Chondrocyte (in vitro differentiated cells): ENCODE measurements at regions not wholly inside any gene's neighbourhood (a gene's known extent, or its start where the extent isn't known, plus 50 kb on each side); places are given as distances from the start of the nearest gene placed in this dataset.

Experiments
- DNase-seq: peaks from one replicate; pipeline ENCODE4 v3.0.0; 2021; ENCODE audit warnings: mixed read lengths, low spot score
- H3K27ac Mint-ChIP-seq: one replicate; pipeline ENCODE4 v1.8.0; 2021; ENCODE audit warnings: mild to moderate bottlenecking, moderate library complexity, mixed read lengths; ENCODE audit not compliant: unreplicated experiment
- H3K27me3 Mint-ChIP-seq: 2 replicates; pipeline ENCODE4 v1.8.0; 2021; ENCODE audit warnings: low read depth, mixed read lengths
- H3K36me3 Mint-ChIP-seq: 2 replicates; pipeline ENCODE4 v1.8.0; 2021; ENCODE audit warnings: low read depth, mixed read lengths
- H3K4me1 Mint-ChIP-seq: 2 replicates; pipeline ENCODE4 v1.8.0; 2021; ENCODE audit warnings: low read depth, mild to moderate bottlenecking, mixed read lengths
- H3K4me3 Mint-ChIP-seq: one replicate; pipeline ENCODE4 v1.8.0; 2021; ENCODE audit warnings: mild to moderate bottlenecking, moderate library complexity, mixed read lengths; ENCODE audit not compliant: unreplicated experiment
- H3K9me3 Mint-ChIP-seq: 2 replicates; pipeline ENCODE4 v1.8.0; 2021; ENCODE audit warnings: low read depth, mixed read lengths
- TF ChIP-seq, protein P1 (sequence below): fragments of 200-600 bp; sonication (generic); IDR thresholded peaks from 2 replicates; pipeline ENCODE4 v1.5.0; 2021; ENCODE audit warnings: antibody characterized with exemption, mild to moderate bottlenecking, moderate library complexity

DNA sequence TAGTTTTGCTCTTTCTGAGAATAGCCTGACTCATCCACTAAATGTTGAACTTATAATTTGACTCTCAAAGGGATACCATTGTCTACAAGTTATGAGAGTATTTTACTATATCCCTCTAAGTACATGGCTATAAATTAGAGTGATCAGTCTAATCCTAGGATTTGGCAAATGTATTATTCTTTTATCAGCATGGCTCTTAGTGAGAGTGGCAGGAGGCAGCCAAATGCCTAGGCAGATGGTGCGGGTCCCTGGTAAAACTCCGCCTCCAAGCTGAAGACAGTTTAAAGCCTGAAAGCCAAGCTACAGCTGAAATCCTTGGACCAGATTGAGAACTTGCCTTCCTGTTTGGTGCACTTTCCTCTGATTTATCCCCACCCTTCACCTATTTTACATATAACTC is 631.8 kb downstream of the SQOR start:
- Mint-ChIP-seq H3K27me3 (no peaks in the 10 kb centered on the region), H3K9me3 (peaks cover 5% of the 10 kb centered on the region), H3K4me1 (no peaks in the 10 kb centered on the region), H3K4me3 (no peak overlapping the region), H3K27ac (no peak overlapping the region), H3K36me3 (no peaks in the 10 kb centered on the region)
- TF ChIP-seq, protein P1, sequence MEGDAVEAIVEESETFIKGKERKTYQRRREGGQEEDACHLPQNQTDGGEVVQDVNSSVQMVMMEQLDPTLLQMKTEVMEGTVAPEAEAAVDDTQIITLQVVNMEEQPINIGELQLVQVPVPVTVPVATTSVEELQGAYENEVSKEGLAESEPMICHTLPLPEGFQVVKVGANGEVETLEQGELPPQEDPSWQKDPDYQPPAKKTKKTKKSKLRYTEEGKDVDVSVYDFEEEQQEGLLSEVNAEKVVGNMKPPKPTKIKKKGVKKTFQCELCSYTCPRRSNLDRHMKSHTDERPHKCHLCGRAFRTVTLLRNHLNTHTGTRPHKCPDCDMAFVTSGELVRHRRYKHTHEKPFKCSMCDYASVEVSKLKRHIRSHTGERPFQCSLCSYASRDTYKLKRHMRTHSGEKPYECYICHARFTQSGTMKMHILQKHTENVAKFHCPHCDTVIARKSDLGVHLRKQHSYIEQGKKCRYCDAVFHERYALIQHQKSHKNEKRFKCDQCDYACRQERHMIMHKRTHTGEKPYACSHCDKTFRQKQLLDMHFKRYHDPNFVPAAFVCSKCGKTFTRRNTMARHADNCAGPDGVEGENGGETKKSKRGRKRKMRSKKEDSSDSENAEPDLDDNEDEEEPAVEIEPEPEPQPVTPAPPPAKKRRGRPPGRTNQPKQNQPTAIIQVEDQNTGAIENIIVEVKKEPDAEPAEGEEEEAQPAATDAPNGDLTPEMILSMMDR: no peak
- DNase-seq: no peak

DNA sequence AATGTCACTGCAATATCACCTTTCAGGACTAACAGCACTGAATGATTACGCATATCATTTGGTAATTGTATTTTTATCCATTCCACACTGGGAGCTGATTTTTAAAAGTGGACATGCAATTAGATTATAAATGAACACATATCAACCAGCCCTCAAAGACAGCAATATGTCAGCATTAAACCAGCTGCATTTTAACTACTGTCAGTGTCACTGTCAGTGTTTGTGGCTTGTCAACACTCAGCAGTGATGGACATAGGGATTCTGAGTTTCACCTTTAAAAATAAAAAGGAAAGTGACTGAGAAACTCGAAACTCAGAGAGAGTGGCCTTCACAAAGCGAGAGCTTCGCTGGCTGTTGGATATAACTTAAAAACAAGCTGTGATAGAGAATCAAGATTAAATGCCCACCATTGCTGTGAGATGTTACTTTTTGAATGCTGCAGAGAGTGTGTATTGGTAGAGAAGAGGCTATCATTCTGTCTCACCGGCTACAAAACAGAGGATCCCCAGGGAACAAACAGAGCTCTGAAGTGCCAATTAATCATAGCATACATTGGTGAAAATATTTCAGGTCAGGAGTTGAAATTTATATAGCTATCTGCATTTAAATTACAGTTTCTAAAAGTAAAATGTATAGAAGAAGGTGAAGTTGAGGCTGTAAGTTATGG is 635.8 kb downstream of the SQOR start:
- H3K36me3 Mint-ChIP-seq: no peaks in the 10 kb centered on the region
- no peaks in the 10 kb centered on the region for H3K4me1 Mint-ChIP-seq
- TF ChIP-seq, protein P1: no peak
- no peak overlapping the region for H3K27ac Mint-ChIP-seq
- no peak for DNase-seq
- H3K9me3 Mint-ChIP-seq: no peaks in the 10 kb centered on the region
- H3K4me3 Mint-ChIP-seq: no peak overlapping the region
- H3K27me3 Mint-ChIP-seq: no peaks in the 10 kb centered on the region

DNA sequence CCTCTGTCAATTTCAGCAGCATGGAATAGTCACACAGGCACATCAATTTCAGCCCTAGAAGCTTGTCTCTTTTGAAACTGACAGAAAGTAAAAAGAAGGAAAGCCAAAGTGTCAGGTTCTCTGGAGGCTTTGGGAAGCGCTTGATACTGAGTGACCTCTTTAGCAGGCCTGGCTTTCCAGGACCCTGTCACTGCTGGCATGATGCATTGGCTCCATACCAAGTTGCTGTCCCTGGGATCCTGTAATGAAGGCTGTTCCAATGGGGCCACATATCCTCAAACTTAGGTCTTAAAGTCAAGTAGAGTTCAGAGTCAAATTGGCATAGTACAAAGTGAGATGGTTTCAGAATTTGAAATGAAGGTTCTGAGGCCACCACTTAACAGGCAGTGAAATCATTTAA is 640.9 kb downstream of the SQOR start:
- H3K27me3 Mint-ChIP-seq: no peaks in the 10 kb centered on the region
- H3K9me3 Mint-ChIP-seq: no peaks in the 10 kb centered on the region
- no peaks in the 10 kb centered on the region for H3K4me1 Mint-ChIP-seq
- H3K27ac Mint-ChIP-seq: no peak overlapping the region
- DNase-seq: no peak
- TF ChIP-seq, protein P1: no peak
- no peak overlapping the region for H3K4me3 Mint-ChIP-seq
- H3K36me3 Mint-ChIP-seq: no peaks in the 10 kb centered on the region

DNA sequence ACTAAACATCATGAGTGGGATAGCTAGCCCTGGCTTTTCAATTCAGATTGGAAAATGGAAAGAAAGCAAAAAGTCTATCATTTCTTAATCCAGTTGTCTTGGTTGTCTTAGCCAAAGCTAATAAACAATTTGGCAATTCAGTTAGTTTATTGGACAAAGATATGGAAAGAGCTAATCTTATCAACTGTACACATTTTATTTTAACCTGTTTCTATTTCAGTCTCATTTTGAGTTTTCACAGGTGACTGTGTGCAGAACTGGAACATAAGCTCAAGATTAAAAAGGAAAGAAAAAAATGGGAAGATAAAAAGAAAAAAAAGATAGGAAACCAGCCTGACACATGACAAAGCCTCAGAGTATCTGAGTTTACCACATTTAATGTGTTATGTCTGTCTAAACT is 642.6 kb downstream of the SQOR start:
- TF ChIP-seq, protein P1: no peak
- no peaks in the 10 kb centered on the region for H3K27me3 Mint-ChIP-seq
- DNase-seq: no peak
- no peaks in the 10 kb centered on the region for H3K9me3 Mint-ChIP-seq
- no peaks in the 10 kb centered on the region for H3K36me3 Mint-ChIP-seq
- no peaks in the 10 kb centered on the region for H3K4me1 Mint-ChIP-seq
- no peak overlapping the region for H3K27ac Mint-ChIP-seq
- no peak overlapping the region for H3K4me3 Mint-ChIP-seq

DNA sequence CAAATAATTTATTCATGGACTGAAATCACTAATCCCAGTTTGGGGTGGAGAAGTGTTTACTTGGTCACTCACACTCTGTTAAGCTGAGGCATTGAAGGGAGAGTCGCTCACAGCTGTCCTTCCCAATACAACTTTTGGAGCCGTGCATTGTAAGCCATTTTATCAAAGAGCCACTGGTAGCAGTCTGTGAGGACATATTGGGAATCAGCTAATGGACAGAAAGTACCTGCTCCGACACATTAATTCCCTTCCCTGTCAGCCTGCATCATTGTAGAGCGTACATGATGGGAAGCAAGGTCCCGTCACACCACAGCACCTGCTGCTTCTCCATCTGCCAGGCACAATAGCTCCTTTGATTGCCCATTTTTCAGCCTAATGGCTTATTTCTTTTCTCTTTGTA is 643.2 kb downstream of the SQOR start:
- Mint-ChIP-seq H3K9me3 (no peaks in the 10 kb centered on the region), H3K4me3 (no peak overlapping the region), H3K27me3 (no peaks in the 10 kb centered on the region), H3K4me1 (no peaks in the 10 kb centered on the region), H3K36me3 (no peaks in the 10 kb centered on the region), H3K27ac (no peak overlapping the region)
- no peak for DNase-seq
- TF ChIP-seq, protein P1: no peak
